HCT116 (cell line): ENCODE measurements at regions not wholly inside any gene's neighbourhood (a gene's known extent, or its start where the extent isn't known, plus 50 kb on each side); places are given as distances from the start of the nearest gene placed in this dataset.

Experiments used
- ATAC-seq: fragments of 200-7000 bp; cut with Tn5 transposase; 2 replicates; pipeline ENCODE4 v1.9.1; 2020; ENCODE audit warnings: mild to moderate bottlenecking, moderate library complexity
- BruUV-seq: library from RNA; stranded (reverse); fragments of 400-500 nt; replicated peaks from 2 replicates; lab custom pipeline; 2021; lab: Mats Ljungman, UMichigan
- CTCF ChIA-PET: fragments of 300-600 bp; sonication (Branson Sonifier 250); formaldehyde crosslinking; loops from one replicate; lab custom pipeline; 2021; ENCODE audit warnings: antibody characterized with exemption; lab: Charles Lee
- POLR2A ChIA-PET: fragments of 300-600, 350-600 bp; sonication (Branson Sonifier 250); formaldehyde crosslinking; loops from one replicate; lab custom pipeline; 2021; ENCODE audit warnings: antibody characterized with exemption; lab: Charles Lee
- RAD21 ChIA-PET, 2 experiments: fragments of 300-600 bp; sonication (Branson Sonifier 250); formaldehyde crosslinking; loops; one replicate each; lab custom pipeline; 2023; ENCODE audit warnings: low total read pairs in 2 of 2; ENCODE audit not compliant: uncharacterized antibody in 2 of 2, unreplicated experiment in 2 of 2, low non-redundant PET in 1 of 2; lab: Charles Lee
- DNase-seq: peaks from one replicate; pipeline ENCODE4 v3.0.0-alpha.2; 2010; ENCODE audit warnings: low read depth, low spot score
- H2AFZ ChIP-seq: fragments of 200-600 bp; shearing (Covaris generic), sonication (generic); 2 replicates; pipeline ENCODE4 v1.6.1; 2017; ENCODE audit warnings: low read depth, mixed run types, mixed read lengths, antibody characterized with exemption, low read length; ENCODE audit not compliant: poor library complexity, severe bottlenecking
- H3K27ac ChIP-seq: 2 replicates; pipeline ENCODE4 v1.5.1; 2012; ENCODE audit warnings: low read depth, low read length
- H3K27me3 ChIP-seq: fragments of 200-600 bp; sonication (generic); 2 replicates; pipeline ENCODE4 v1.6.1; 2016; ENCODE audit warnings: mixed run types, low read length, mixed read lengths; ENCODE audit not compliant: insufficient read depth
- H3K36me3 ChIP-seq, 2 experiments: fragments of 200-500 bp in 1 of 2; fragments of 200-600 bp in 1 of 2; sonication (Bioruptor generic) in 1 of 2; sonication (generic) in 1 of 2; 2 replicates each; pipeline versions ENCODE4 v1.5.1 to v1.6.1; 2014 to 2016; ENCODE audit warnings: low read length in 2 of 2, inconsistent platforms in 1 of 2, mixed read lengths in 1 of 2, mixed run types in 1 of 2; ENCODE audit not compliant: insufficient read depth in 2 of 2, control insufficient read depth in 1 of 2
- H3K4me1 ChIP-seq, 2 experiments: fragments of 200-600 bp in 1 of 2; sonication (generic) in 1 of 2; 2 replicates each; pipeline versions ENCODE4 v1.5.1 to v1.6.1; 2012 to 2017; ENCODE audit warnings: low read length in 2 of 2, inconsistent platforms in 1 of 2, mild to moderate bottlenecking in 1 of 2, mixed read lengths in 1 of 2, mixed run types in 1 of 2, moderate library complexity in 1 of 2; ENCODE audit not compliant: insufficient read depth in 2 of 2, control insufficient read depth in 1 of 2
- H3K4me2 ChIP-seq: fragments of 200-600 bp; sonication (generic); 2 replicates; pipeline ENCODE4 v1.6.1; 2017; ENCODE audit warnings: mixed run types, low read length, mixed read lengths
- H3K4me3 ChIP-seq, 2 experiments: fragments of 200-600 bp in 1 of 2; sonication (generic) in 1 of 2; replicated peaks in 1 of 2; 2 replicates each; pipeline ENCODE4 v1.5.1; 2011 to 2016; ENCODE audit warnings: low read length in 2 of 2, control low read depth in 1 of 2, low read depth in 1 of 2, mild to moderate bottlenecking in 1 of 2, mixed read lengths in 1 of 2, mixed run types in 1 of 2
- H3K79me2 ChIP-seq: fragments of 200-600 bp; sonication (generic); 2 replicates; pipeline ENCODE4 v1.6.1; 2017; ENCODE audit warnings: mild to moderate bottlenecking, mixed run types, low read length, moderate library complexity, mixed read lengths; ENCODE audit not compliant: insufficient read depth
- H3K9ac ChIP-seq: fragments of 200-600 bp; sonication (generic); 2 replicates; pipeline ENCODE4 v1.6.1; 2016; ENCODE audit warnings: low read length, mixed read lengths
- H3K9me2 ChIP-seq: fragments of 200-600 bp; sonication (generic), shearing (Covaris generic); 2 replicates; pipeline ENCODE4 v1.6.1; 2017; ENCODE audit warnings: mixed run types, mild to moderate bottlenecking, moderate library complexity; ENCODE audit not compliant: insufficient read depth
- H3K9me3 ChIP-seq, 2 experiments: fragments of 200-500 bp in 1 of 2; fragments of 200-600 bp in 1 of 2; sonication (Bioruptor generic) in 1 of 2; sonication (generic) in 1 of 2; 2 replicates each; pipeline ENCODE4 v1.6.1; 2014 to 2017; ENCODE audit warnings: low read length in 2 of 2, mixed read lengths in 2 of 2, inconsistent platforms in 1 of 2, low read depth in 1 of 2, mild to moderate bottlenecking in 1 of 2, mixed run types in 1 of 2, moderate library complexity in 1 of 2; ENCODE audit not compliant: control insufficient read depth in 1 of 2, insufficient read depth in 1 of 2
- H4K20me1 ChIP-seq: fragments of 200-600 bp; sonication (generic), shearing (Covaris generic); 2 replicates; pipeline ENCODE4 v1.6.1; 2017; ENCODE audit warnings: mixed run types, mild to moderate bottlenecking, moderate library complexity; ENCODE audit not compliant: insufficient read depth
- ATF3 ChIP-seq: IDR thresholded peaks from 2 replicates; pipeline ENCODE4 v1.6.1; 2012
- CBX3 ChIP-seq: IDR thresholded peaks from 2 replicates; pipeline ENCODE4 v1.6.1; 2012; ENCODE audit warnings: low read depth
- CEBPB ChIP-seq: IDR thresholded peaks from 2 replicates; pipeline ENCODE4 v1.6.1; 2012; ENCODE audit warnings: low read depth
- ELF1 ChIP-seq: IDR thresholded peaks from 2 replicates; pipeline ENCODE4 v1.6.1; 2012; ENCODE audit warnings: low read depth, borderline replicate concordance
- EZH2 ChIP-seq: fragments of 200-600 bp; sonication (generic); IDR thresholded peaks from 2 replicates; pipeline ENCODE4 v1.6.1; 2017; ENCODE audit warnings: antibody characterized with exemption, mixed run types
- FOSL1 ChIP-seq: IDR thresholded peaks from 2 replicates; pipeline ENCODE4 v1.6.1; 2012; ENCODE audit warnings: low read depth
- JUND ChIP-seq: IDR thresholded peaks from 2 replicates; pipeline ENCODE4 v1.6.1; 2012
- POLR2A ChIP-seq: IDR thresholded peaks from 2 replicates; pipeline ENCODE4 v1.7.0; 2011; ENCODE audit warnings: borderline replicate concordance; ENCODE audit not compliant: insufficient read depth, insufficient read length; ENCODE audit errors: extremely low read depth
- POLR2AphosphoS5 ChIP-seq: IDR thresholded peaks from 2 replicates; pipeline ENCODE4 v1.6.1; 2011; ENCODE audit warnings: mild to moderate bottlenecking, low read depth, low read length, moderate library complexity
- RAD21 ChIP-seq: IDR thresholded peaks from 2 replicates; pipeline ENCODE4 v1.6.1; 2012; ENCODE audit warnings: low read depth, mild to moderate bottlenecking
- SIN3A ChIP-seq: IDR thresholded peaks from 2 replicates; pipeline ENCODE4 v1.6.1; 2012; ENCODE audit warnings: low read depth
- SP1 ChIP-seq: IDR thresholded peaks from 2 replicates; pipeline ENCODE4 v1.6.1; 2012; ENCODE audit warnings: low read depth
- SRF ChIP-seq: IDR thresholded peaks from 2 replicates; pipeline ENCODE4 v1.6.1; 2012; ENCODE audit warnings: low read depth
- TCF7L2 ChIP-seq: IDR thresholded peaks from 2 replicates; pipeline ENCODE4 v1.7.0; 2011; ENCODE audit warnings: borderline replicate concordance, inconsistent platforms; ENCODE audit not compliant: insufficient read depth, insufficient read length; ENCODE audit errors: extremely low read depth
- YY1 ChIP-seq: IDR thresholded peaks from 2 replicates; pipeline ENCODE4 v1.6.1; 2011; ENCODE audit warnings: low read length, low read depth, moderate library complexity, mild to moderate bottlenecking; ENCODE audit not compliant: insufficient replicate concordance; ENCODE audit errors: extremely low read depth
- intact Hi-C: fragments of 100-400 bp; cut with micrococcal nuclease; formaldehyde crosslinking; loops from 2 replicates; pipeline ENCODE4 v1.10.0; 2022
- TF ChIP-seq, protein P1 (sequence below): IDR thresholded peaks from 2 replicates; pipeline ENCODE4 v1.6.1; 2012; ENCODE audit warnings: low read depth
- TF ChIP-seq, protein P2 (sequence below): IDR thresholded peaks from 2 replicates; pipeline ENCODE4 v1.6.1; 2012
- TF ChIP-seq, protein P3 (sequence below), 3 experiments: fragments of 200-600 bp in 1 of 3; sonication (generic) in 1 of 3; IDR thresholded peaks in 2 of 3; conservative IDR thresholded peaks in 1 of 3; 2 replicates each; pipeline ENCODE4 v1.5.1; 2012 to 2017; ENCODE audit warnings: low read depth in 2 of 3, low read length in 2 of 3, antibody characterized with exemption in 1 of 3, borderline replicate concordance in 1 of 3, control low read depth in 1 of 3, mild to moderate bottlenecking in 1 of 3, mixed read lengths in 1 of 3, mixed run types in 1 of 3, moderate library complexity in 1 of 3; ENCODE audit not compliant: insufficient read depth in 1 of 3

DNA sequence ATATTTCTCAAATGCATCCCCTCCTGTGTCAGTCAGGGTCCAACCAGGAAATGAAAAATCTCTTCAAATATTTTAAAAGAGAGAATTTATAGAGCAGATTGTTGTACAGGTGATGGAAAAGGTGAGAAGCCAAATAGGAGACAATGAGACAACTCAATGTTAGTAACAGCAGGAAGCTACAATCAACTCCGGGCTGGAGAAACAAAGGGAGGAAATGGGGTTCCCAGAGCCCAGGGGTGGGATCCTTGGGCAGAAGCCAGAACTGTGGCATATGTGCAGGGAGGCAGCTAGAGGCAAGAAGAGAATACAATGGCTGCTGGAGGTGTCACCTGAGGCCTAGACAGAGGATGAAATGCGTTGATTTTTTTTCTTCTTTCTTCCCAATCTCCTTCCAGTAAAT lies 361.8 kb upstream of the ACTBL2 start:
- Histone ChIP-seq H3K9me2 (no peaks in the 10 kb centered on the region), H3K4me2 (no peak overlapping the region), H3K9me3 (no peaks in the 10 kb centered on the region), H3K4me3 (no peak overlapping the region), H3K4me1 (peaks cover 26 to 43% of the 10 kb centered on the region in 2 experiments), H3K36me3 (no peaks in the 10 kb centered on the region), H3K79me2 (no peaks in the 10 kb centered on the region), H2AFZ (peak overlapping the region; percentile 29), H3K27me3 (no peaks in the 10 kb centered on the region), H3K9ac (no peak overlapping the region), H3K27ac (no peak overlapping the region), H4K20me1 (no peaks in the 10 kb centered on the region)
- CTCF ChIA-PET: no interaction called here
- POLR2A ChIA-PET: no interaction called here
- TF ChIP-seq CBX3 (no peak), RAD21 (no peak), TCF7L2 (no peak), SIN3A (no peak), SRF (no peak), CEBPB (no peak)
- DNase-seq (no peak), ATAC-seq (no peak)
- intact Hi-C loops: no loop called here
- no TSS peak for BruUV-seq
- RAD21 ChIA-PET: no interaction called here

DNA sequence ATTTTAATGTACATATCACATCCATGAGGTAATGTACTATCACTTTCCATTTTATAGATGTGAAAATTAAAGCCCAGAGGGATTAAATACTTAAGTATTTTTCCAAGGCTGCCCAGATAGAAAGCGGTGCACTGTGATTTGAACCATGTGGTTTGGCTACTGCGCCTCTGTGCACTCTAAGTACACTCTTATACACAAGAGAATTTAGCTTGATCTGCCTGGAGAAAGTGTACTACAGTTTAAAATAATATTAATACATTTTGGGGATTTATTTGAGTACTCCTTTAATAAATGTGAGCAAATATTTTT lies 360.4 kb upstream of the ACTBL2 start:
- no peaks in the 10 kb centered on the region for H3K79me2 ChIP-seq
- no peaks in the 10 kb centered on the region for H4K20me1 ChIP-seq
- peak overlapping the region; percentile 27 for H2AFZ ChIP-seq
- no TSS peak for BruUV-seq
- H3K27ac ChIP-seq: no peak overlapping the region
- no peak overlapping the region for H3K4me3 ChIP-seq
- ChIA-PET POLR2A (no interaction called here), CTCF (no interaction called here), RAD21 (no interaction called here)
- H3K27me3 ChIP-seq: no peaks in the 10 kb centered on the region
- no peaks in the 10 kb centered on the region for H3K9me3 ChIP-seq
- H3K36me3 ChIP-seq: no peaks in the 10 kb centered on the region
- intact Hi-C loops: no loop called here
- ATAC-seq (no peak), DNase-seq (no peak)
- peaks cover 37 to 57% of the 10 kb centered on the region in 2 experiments for H3K4me1 ChIP-seq
- H3K9me2 ChIP-seq: no peaks in the 10 kb centered on the region
- H3K4me2 ChIP-seq: peak overlapping the region; percentile 83; the same call in 1 of the 2 replicates
- peak overlapping the region; percentile 60; the same call in 1 of the 2 replicates for H3K9ac ChIP-seq
- TF ChIP-seq EZH2 (no peak), CBX3 (no peak), POLR2A (no peak), JUND (no peak), YY1 (no peak), SP1 (no peak), CEBPB (no peak), ELF1 (no peak), POLR2AphosphoS5 (no peak), ATF3 (no peak), TCF7L2 (no peak), FOSL1 (no peak)
- TF ChIP-seq, protein P1, sequence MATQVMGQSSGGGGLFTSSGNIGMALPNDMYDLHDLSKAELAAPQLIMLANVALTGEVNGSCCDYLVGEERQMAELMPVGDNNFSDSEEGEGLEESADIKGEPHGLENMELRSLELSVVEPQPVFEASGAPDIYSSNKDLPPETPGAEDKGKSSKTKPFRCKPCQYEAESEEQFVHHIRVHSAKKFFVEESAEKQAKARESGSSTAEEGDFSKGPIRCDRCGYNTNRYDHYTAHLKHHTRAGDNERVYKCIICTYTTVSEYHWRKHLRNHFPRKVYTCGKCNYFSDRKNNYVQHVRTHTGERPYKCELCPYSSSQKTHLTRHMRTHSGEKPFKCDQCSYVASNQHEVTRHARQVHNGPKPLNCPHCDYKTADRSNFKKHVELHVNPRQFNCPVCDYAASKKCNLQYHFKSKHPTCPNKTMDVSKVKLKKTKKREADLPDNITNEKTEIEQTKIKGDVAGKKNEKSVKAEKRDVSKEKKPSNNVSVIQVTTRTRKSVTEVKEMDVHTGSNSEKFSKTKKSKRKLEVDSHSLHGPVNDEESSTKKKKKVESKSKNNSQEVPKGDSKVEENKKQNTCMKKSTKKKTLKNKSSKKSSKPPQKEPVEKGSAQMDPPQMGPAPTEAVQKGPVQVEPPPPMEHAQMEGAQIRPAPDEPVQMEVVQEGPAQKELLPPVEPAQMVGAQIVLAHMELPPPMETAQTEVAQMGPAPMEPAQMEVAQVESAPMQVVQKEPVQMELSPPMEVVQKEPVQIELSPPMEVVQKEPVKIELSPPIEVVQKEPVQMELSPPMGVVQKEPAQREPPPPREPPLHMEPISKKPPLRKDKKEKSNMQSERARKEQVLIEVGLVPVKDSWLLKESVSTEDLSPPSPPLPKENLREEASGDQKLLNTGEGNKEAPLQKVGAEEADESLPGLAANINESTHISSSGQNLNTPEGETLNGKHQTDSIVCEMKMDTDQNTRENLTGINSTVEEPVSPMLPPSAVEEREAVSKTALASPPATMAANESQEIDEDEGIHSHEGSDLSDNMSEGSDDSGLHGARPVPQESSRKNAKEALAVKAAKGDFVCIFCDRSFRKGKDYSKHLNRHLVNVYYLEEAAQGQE: no peak
- TF ChIP-seq, protein P2, sequence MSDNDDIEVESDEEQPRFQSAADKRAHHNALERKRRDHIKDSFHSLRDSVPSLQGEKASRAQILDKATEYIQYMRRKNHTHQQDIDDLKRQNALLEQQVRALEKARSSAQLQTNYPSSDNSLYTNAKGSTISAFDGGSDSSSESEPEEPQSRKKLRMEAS: no peak
- TF ChIP-seq, protein P3, sequence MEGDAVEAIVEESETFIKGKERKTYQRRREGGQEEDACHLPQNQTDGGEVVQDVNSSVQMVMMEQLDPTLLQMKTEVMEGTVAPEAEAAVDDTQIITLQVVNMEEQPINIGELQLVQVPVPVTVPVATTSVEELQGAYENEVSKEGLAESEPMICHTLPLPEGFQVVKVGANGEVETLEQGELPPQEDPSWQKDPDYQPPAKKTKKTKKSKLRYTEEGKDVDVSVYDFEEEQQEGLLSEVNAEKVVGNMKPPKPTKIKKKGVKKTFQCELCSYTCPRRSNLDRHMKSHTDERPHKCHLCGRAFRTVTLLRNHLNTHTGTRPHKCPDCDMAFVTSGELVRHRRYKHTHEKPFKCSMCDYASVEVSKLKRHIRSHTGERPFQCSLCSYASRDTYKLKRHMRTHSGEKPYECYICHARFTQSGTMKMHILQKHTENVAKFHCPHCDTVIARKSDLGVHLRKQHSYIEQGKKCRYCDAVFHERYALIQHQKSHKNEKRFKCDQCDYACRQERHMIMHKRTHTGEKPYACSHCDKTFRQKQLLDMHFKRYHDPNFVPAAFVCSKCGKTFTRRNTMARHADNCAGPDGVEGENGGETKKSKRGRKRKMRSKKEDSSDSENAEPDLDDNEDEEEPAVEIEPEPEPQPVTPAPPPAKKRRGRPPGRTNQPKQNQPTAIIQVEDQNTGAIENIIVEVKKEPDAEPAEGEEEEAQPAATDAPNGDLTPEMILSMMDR (IDR thresholded peaks at IDR 0.05 in 2 of 3, conservative IDR thresholded peaks at IDR 0.05 in 1 of 3; ENCODE audit: borderline replicate concordance in 1 of 3, insufficient read depth in 1 of 3, low read depth in 2 of 3, low read length in 2 of 3): no peak
